ENCODE measurements at regions not wholly inside any gene's neighbourhood (a gene's known extent, or its start where the extent isn't known, plus 50 kb on each side); places are given as distances from the start of the nearest gene placed in this dataset.
A peak's percentile ranks its signal among the peaks of the same experiment; 100 is the strongest.
"Not testable (repeated sequence)": the region's sequence is repeated elsewhere in the genome, so short reads cannot be mapped to it uniquely, and the experiment has no call there.

- no peak for FAIRE-seq
- DNase-seq (ENCODE audit: insufficient read length): no peak
- TF ChIP-seq POLR2A (IDR thresholded peaks at IDR 0.05; ENCODE audit: low read depth, low read length) (no peak), TAF1 (IDR thresholded peaks at IDR 0.05; ENCODE audit: borderline replicate concordance, low read depth, low read length) (no peak), POLR2AphosphoS5 (IDR thresholded peaks at IDR 0.05; ENCODE audit: low read depth, low read length) (no peak)
Measured at GRCh38 chr6:137573739-137574138, 79.5 kb upstream of the OLIG3 start.

GRCh38 chr6:137579612-137580011 is 85.4 kb upstream of the OLIG3 start:
- no peak for TF ChIP-seq POLR2AphosphoS5 (IDR thresholded peaks at IDR 0.05; ENCODE audit: low read depth, low read length)
- no peak for TF ChIP-seq TAF1 (IDR thresholded peaks at IDR 0.05; ENCODE audit: borderline replicate concordance, low read depth, low read length)
- TF ChIP-seq POLR2A (IDR thresholded peaks at IDR 0.05; ENCODE audit: low read depth, low read length): no peak
- FAIRE-seq: no peak

GRCh38 chr6:137581019-137581707 is 87.0 kb upstream of the OLIG3 start:
- FAIRE-seq: peak; percentile 58
- no peak for DNase-seq (ENCODE audit: insufficient read length)
- no peak for TF ChIP-seq TAF1 (IDR thresholded peaks at IDR 0.05; ENCODE audit: borderline replicate concordance, low read depth, low read length)
- TF ChIP-seq POLR2AphosphoS5 (IDR thresholded peaks at IDR 0.05; ENCODE audit: low read depth, low read length): no peak
- TF ChIP-seq POLR2A (IDR thresholded peaks at IDR 0.05; ENCODE audit: low read depth, low read length): no peak

More at GRCh38 chr6:137579612-137580011, 85.4 kb upstream of the OLIG3 start:
- DNase-seq (ENCODE audit: insufficient read length): no peak

GRCh38 chr6:137583519-137583918 is 89.3 kb upstream of the OLIG3 start:
- DNase-seq (ENCODE audit: insufficient read length); FAIRE-seq: not testable (repeated sequence)

GRCh38 chr6:137588472-137588871 is 94.3 kb upstream of the OLIG3 start:
- TF ChIP-seq TAF1 (IDR thresholded peaks at IDR 0.05; ENCODE audit: borderline replicate concordance, low read depth, low read length) (no peak), POLR2AphosphoS5 (IDR thresholded peaks at IDR 0.05; ENCODE audit: low read depth, low read length) (no peak), POLR2A (IDR thresholded peaks at IDR 0.05; ENCODE audit: low read depth, low read length) (no peak)
- FAIRE-seq (no peak), DNase-seq (ENCODE audit: insufficient read length) (no peak)

GRCh38 chr6:137589067-137589848 is 95.1 kb upstream of the OLIG3 start:
- FAIRE-seq: peak; percentile 87
- TF ChIP-seq TAF1 (IDR thresholded peaks at IDR 0.05; ENCODE audit: borderline replicate concordance, low read depth, low read length): no peak
- no peak for TF ChIP-seq POLR2A (IDR thresholded peaks at IDR 0.05; ENCODE audit: low read depth, low read length)
- TF ChIP-seq POLR2AphosphoS5 (IDR thresholded peaks at IDR 0.05; ENCODE audit: low read depth, low read length): no peak
- DNase-seq (ENCODE audit: insufficient read length): peak; percentile 24

GRCh38 chr6:137590684-137591083 is 96.5 kb upstream of the OLIG3 start:
- FAIRE-seq: no peak
- no peak for DNase-seq (ENCODE audit: insufficient read length)
- TF ChIP-seq POLR2AphosphoS5 (IDR thresholded peaks at IDR 0.05; ENCODE audit: low read depth, low read length) (no peak), POLR2A (IDR thresholded peaks at IDR 0.05; ENCODE audit: low read depth, low read length) (no peak), TAF1 (IDR thresholded peaks at IDR 0.05; ENCODE audit: borderline replicate concordance, low read depth, low read length) (no peak)

- TF ChIP-seq POLR2A (IDR thresholded peaks at IDR 0.05; ENCODE audit: low read depth, low read length) (no peak), TAF1 (IDR thresholded peaks at IDR 0.05; ENCODE audit: borderline replicate concordance, low read depth, low read length) (no peak), POLR2AphosphoS5 (IDR thresholded peaks at IDR 0.05; ENCODE audit: low read depth, low read length) (no peak)
- no peak for DNase-seq (ENCODE audit: insufficient read length)
- no peak for FAIRE-seq
Measured at GRCh38 chr6:137601471-137601870, 107.3 kb upstream of the OLIG3 start.

GRCh38 chr6:137602313-137603197 is 108.4 kb upstream of the OLIG3 start:
- FAIRE-seq: no peak
- no peak for DNase-seq (ENCODE audit: insufficient read length)
- TF ChIP-seq TAF1 (IDR thresholded peaks at IDR 0.05; ENCODE audit: borderline replicate concordance, low read depth, low read length): no peak

- DNase-seq (ENCODE audit: insufficient read length) (no peak), FAIRE-seq (no peak)
- no peak for TF ChIP-seq TAF1 (IDR thresholded peaks at IDR 0.05; ENCODE audit: borderline replicate concordance, low read depth, low read length)
- no peak for TF ChIP-seq POLR2AphosphoS5 (IDR thresholded peaks at IDR 0.05; ENCODE audit: low read depth, low read length)
- TF ChIP-seq POLR2A (IDR thresholded peaks at IDR 0.05; ENCODE audit: low read depth, low read length): no peak
Measured at GRCh38 chr6:137610702-137611101, 116.5 kb upstream of the OLIG3 start.

GRCh38 chr6:137623293-137623692 is 129.1 kb upstream of the OLIG3 start:
- TF ChIP-seq TAF1 (IDR thresholded peaks at IDR 0.05; ENCODE audit: borderline replicate concordance, low read depth, low read length) (no peak), POLR2AphosphoS5 (IDR thresholded peaks at IDR 0.05; ENCODE audit: low read depth, low read length) (no peak), POLR2A (IDR thresholded peaks at IDR 0.05; ENCODE audit: low read depth, low read length) (no peak)
- no peak for FAIRE-seq
- no peak for DNase-seq (ENCODE audit: insufficient read length)
